NCI-H2107 treated with DMSO at 0.1 percent for 48 hours (cell line): ENCODE measurements at regions not wholly inside any gene's neighbourhood (a gene's known extent, or its start where the extent isn't known, plus 50 kb on each side); places are given as distances from the start of the nearest gene placed in this dataset.
"Not testable (repeated sequence)": the region's sequence is repeated elsewhere in the genome, so short reads cannot be mapped to it uniquely, and the experiment has no call there.

Source experiments
- DNase-seq: peaks from one replicate; lab custom pipeline; 2025; ENCODE audit not compliant: unreplicated experiment; lab: John Stamatoyannopoulos, UW

- peak; percentile 66 for DNase-seq
These were observed 89.1 kb downstream of the ACTL7B start for GRCh38 chr9:108766626-108767161.

DNA sequence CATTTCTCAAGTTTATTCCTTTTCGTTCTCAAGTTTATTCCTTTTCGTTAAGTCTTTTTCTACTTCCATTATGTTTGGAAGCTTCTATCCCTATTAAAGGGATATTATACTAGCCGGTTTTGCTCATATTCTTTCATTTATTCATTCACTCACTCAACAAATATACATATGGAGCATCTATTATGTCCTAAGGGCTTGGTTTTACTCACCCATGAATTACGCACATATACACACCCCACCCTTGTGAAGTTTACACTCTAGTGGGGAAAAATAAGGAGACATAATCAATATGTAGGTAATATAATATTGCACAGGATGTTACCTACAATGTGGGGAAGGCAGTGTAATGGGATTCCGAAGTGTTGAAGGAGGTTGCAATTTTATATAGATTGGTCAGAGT lies 90.5 kb downstream of the ACTL7B start:
- no peak for DNase-seq

- no peak for DNase-seq
These were observed 93.3 kb downstream of the ACTL7B start for GRCh38 chr9:108762348-108763055.

DNA sequence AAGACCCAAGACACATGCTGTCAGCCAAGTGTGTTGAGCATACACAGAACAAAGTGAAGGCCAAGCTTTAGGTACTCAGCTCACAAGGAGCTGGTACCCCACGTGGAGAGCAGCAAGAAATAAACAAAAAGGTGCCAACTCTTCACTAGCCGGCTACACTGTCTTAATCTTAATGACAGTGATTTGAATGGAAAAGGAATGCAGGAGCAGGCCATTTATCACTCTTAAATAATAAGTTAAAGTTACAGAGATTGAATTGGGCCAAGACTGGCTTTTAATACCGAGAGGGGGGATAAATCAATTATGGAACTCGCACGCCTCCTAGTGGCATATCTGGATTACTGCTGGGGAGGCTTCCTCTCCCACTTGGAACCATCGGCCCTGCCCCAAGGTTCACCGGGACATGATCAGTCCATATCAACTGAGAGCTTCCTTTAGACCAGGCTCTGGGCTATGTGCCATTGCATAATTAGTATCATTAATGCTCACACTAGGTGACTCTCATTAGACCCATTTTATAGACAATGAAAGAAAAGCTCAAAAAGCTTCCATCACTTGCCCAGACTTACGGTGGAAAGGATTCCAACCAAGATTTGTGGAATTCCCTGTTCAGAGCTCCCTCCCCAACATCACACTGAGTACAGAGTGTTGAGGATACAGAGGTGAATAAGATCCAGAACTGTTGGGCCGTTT lies 94.0 kb downstream of the ACTL7B start:
- peak; percentile 20 for DNase-seq

- no peak for DNase-seq
These were observed 94.9 kb downstream of the ACTL7B start for GRCh38 chr9:108760841-108761240.

GRCh38 chr9:108759835-108760234 lies 96.0 kb downstream of the ACTL7B start:
- no peak for DNase-seq

GRCh38 chr9:108759399-108759798 lies 96.4 kb downstream of the ACTL7B start:
- DNase-seq = no peak

- no peak for DNase-seq
These were observed 98.9 kb downstream of the ACTL7B start for GRCh38 chr9:108756746-108757490.

- no peak for DNase-seq
These were observed 99.8 kb downstream of the ACTL7B start for GRCh38 chr9:108755979-108756378.

DNA sequence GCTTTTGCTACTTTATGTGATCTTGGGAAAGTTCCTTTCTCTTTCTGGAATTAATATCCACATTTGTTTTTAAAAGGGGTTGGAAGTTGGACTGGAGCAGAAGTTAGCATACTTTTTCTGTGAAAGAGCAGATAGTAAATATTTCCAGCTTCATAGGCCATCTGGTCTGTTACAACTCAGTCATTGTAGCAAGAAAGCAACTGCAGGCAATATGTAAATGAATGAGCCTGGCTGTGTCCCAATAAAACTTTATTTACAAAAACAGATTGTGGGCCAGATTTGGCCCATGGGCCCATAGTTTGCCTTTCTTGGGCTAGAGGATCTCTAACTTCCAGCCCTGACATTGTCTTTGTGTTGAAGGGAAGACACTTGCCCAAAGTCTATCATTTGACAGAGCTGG lies 104.4 kb downstream of the ACTL7B start:
- no peak for DNase-seq

DNA sequence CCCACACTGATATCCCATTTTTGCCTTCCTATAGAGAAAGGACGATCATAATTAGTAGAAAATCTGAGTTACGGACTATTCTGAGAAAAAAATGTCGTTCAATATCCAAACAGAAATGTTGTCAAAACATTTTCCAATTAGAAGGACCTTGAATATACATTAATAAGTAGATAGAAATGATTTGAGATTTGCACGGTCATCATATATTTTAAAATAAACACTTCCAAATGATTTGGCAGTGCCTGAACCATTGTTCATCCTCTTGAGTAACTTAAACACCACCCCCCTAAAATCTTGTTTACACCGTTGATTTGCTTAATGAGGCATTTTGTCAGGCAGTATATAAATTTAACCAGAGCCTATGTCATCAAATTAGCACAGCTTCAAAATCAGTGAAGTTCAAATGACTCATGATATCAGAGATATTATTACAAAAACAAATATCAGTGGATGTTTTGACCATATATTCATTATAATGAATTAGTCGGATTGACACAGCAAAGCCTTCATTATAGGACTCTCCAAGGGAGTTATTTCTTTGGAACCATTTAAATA lies 105.0 kb downstream of the ACTL7B start:
- no peak for DNase-seq

DNA sequence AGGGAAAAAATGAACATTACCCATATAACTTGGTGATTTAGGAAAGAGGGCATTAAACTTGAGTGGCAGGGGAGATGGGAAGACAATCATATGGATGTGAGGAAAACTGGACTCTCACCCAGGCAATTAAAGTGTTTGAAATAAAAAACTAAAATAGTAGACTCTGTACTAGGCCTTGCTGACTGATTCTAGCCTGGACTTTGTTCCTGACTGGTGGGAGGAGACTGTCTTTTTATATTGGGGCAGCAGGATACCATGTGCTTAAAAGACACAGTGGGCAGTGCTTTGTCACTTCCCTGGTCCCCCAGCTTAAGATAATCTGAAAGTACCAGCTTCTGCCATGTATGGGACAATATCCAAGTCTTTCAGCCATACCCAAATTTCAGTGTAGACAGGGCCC lies 107.0 kb downstream of the ACTL7B start:
- DNase-seq = no peak

GRCh38 chr9:108746864-108747263 lies 108.9 kb downstream of the ACTL7B start:
- no peak for DNase-seq

DNA sequence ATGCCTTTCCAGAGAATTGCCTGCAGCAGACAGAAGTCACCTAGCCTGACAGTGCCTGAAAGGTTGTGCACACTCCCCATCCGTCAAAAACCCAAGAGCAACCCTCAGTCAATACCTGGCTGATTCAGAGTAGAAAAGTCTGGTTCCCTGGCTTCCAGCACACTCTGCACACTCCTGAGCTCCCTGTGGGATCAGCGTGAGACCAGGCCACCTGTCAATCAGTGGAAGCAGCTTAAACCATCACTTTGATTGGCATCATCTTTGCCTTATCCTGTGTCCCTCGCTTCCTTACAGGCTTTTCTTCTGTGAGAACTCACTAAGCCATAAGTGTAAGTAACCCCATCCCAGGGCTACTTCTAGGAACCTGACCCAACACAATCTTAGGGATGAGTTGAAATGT lies 109.8 kb downstream of the ACTL7B start:
- no peak for DNase-seq

GRCh38 chr9:108744641-108745040 lies 111.1 kb downstream of the ACTL7B start:
- no peak for DNase-seq

DNA sequence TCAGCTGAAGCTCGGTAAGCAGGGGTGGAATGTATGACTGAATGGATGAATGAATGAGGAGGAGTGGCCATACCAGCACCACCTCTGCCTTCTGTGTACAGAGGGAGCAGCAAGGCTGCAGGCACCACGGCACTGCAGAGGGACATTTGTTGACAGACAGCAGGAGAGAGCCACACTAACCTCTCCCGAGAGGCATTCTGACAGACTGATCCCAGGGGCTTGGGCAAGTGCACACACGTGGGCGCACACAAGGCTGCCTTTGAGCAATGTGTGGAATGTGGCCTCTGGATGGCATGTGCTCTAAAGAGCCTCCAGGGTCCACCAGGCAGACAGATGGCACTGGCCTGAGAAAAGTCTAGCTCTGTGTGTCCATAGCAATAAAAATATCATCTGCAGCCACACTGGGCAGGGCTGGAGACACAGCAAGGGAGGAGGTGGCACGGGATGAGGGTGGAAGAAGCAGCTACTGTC lies 111.8 kb downstream of the ACTL7B start:
- no peak for DNase-seq

- no peak for DNase-seq
These were observed 112.4 kb downstream of the ACTL7B start for GRCh38 chr9:108743416-108743815.

- DNase-seq = no peak
These were observed 113.6 kb downstream of the ACTL7B start for GRCh38 chr9:108742191-108742590.

DNA sequence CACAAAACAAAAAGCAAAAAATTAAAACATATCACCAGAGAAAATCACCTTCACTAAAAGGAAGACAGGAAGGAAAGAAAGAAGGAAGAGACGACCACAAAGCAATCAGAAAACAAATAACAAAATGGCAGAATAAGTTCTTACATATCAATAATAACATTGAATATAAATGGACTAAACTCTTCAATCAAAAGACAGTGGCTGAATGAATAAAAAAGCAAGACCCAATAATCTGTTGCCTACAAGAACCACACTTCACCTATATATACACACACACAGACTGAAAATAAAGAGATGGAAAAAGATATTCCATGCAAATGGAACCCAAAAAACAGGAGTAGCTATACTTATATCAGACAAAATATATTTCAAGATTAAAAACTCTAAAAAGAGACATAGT lies 124.5 kb downstream of the ACTL7B start:
- not testable (repeated sequence) for DNase-seq

GRCh38 chr9:108727580-108728111 lies 128.1 kb downstream of the ACTL7B start:
- DNase-seq = no peak

- DNase-seq = no peak
These were observed 131.1 kb downstream of the ACTL7B start for GRCh38 chr9:108724652-108725051.
